NCI-H524 treated with DMSO at 0.1 percent for 48 hours (cell line): ENCODE measurements at regions not wholly inside any gene's neighbourhood (a gene's known extent, or its start where the extent isn't known, plus 50 kb on each side); places are given as distances from the start of the nearest gene placed in this dataset.

Source experiments
- DNase-seq: peaks from one replicate; lab custom pipeline; 2025; lab: John Stamatoyannopoulos, UW

DNA sequence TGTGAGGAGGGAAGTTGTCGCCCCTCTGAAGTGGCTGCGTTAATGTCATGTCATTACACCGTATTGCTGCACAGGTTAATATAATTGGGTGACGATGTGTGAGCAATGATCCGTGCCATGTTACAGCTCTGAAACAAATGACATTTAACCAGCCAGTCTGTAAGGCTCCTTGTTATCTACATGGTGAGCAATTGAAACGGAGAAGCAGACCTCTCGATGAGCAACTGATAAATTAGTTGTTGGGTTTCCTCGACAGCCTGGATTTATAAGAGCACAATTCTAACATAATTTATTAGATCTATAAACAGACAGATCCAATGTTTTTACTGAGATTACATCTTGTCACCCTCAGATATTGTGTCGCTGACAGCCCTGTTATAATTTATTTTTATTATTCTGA lies 49.9 kb upstream of the MAFB start:
- no peak for DNase-seq

DNA sequence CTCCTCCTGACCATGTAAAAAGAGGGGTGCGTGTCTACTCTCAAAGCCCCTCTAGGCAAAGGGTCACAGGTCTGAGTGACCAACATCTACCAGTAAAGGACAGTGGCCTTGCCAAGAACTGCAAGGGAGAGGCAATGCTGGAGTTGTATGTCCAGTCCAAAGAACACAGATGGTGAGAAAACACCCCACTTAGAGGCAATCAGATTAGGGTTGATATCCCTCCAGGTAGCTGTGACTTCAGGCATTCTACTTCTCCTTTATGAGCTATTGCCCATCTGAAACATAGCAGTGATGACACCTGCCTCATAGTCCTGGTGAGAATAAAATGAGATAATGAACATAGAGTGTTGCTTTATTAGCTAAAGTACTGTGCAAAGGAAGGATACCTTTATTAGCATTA lies 50.8 kb upstream of the MAFB start:
- DNase-seq: no peak

DNA sequence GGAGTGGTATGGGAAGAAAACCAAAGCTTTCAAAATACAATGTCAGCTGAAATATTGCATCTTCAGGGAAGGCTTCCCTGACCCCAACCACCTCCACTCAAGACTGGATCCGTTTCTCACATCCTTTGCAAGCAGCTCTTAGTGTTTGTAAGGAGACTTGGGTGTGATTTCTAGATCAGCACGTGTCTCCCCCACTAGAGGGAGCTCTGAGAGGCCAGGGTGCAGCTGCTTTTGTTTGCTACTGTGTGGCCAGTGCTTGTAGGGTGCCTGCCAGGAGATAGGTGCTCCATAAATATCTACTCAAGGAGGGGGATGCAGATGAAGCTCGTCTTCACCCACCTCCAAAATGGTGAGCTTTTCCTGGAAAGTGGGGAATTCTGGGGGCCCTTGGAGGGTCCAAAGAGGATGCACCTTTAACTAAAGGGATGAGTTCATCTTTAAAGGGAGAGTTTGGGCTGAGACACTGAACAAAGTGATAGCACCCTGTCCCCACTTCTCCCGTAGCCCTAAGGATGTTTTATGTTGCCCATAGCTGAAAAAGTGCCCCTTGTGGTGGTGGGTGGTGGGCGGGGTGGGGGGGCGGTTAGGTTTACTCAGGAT lies 52.6 kb upstream of the MAFB start:
- DNase-seq: no peak

DNA sequence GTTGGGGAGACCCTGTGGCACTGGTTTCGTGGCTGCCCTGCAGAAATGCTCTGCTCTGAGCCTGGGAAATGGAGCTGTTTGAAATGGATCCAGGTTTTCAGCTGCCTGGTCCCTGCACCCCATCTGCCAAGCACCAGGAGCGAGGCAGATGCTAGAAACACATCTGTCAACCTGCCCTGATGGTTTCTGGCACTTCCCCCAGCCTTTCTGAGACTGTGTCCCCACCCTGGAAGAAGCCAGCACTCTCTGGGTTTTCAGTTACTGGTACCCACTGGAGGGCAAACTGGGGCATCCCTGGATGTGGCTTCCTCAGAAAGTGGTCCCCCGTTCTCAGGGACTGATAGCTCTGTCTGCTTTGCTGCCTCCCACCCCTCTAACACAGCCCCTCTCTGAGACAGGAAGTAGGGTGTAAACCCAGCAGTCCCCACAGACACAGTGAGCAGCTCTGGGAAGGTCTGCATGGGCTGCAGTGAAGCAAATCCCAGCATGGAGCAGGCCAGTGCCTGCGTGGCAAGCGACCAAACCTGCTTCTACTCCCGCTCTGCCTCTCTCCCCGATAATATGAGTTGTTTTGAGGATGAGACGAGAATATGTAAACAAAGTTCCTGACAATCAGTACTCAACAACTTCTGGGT lies 54.2 kb upstream of the MAFB start:
- DNase-seq: no peak

DNA sequence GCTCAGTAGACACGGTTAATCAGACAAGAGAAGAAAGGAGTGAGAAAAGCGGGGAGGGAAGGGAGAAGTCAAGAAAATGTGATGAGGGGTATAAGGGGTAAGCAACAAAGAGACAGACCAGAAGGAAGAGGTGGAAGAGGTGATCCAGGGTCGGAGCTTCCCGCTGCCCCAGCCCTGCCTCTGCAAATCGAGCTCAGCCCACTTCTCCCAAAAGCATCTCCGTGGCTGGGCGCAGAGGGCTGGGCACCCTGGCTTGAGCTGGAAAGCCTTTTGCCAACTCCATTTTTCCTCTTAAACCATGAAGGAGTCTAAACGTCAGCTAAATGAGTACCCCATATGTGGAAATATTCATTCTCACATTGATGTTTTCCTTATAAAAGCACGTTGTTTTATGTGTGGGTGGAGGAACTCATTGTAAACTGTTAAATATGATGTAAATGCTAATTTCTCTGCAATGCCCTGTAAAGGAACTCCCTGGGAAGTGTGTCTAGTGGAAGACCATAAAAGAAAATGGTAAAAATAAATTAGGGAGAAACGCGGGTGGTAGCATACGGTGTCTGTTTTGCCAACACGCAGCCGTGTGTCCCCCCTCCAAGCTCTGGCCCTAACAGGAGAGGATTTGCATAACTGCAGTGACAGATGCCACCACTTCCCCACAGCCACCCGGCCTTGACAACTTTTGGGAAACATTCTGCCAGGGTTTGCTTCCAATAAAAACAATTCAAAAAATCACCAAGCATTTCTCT lies 55.2 kb upstream of the MAFB start:
- no peak for DNase-seq

DNA sequence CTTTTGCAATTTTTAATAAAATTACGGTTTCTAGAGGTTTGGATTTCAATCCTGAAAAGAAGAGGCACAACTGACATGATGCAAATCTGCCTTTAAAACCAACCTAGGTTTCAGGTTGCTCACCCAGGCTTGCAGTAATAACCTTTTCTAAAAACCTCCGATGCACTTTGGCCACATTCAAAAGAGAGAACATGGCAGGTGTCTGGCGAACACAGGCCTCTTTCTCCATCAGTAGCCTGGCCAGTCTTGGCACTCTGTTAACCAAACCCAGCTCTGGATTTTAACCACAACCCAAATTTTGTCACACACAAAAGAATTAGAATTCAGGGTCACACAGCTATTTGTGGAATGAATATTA lies 55.8 kb upstream of the MAFB start:
- DNase-seq: no peak

DNA sequence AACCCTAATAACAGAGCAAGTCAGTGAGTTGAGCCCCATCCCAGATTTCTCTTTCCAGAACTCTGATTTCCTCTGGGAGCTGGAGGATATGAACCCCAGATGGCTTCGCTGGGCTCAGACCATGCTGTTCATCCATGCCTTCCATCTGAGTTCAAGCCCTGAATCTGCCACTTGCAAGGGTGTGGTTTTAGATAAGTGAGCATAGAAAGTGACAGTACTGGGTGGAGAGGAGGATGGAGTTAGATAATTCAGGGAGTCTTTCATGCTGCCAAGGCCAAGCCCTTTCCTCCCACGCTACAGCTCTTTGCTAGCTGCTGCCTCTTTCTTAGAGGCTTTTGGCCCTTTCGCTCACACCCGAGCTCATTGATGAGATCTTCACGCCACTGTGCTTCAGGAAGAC lies 57.2 kb upstream of the MAFB start:
- DNase-seq: no peak

DNA sequence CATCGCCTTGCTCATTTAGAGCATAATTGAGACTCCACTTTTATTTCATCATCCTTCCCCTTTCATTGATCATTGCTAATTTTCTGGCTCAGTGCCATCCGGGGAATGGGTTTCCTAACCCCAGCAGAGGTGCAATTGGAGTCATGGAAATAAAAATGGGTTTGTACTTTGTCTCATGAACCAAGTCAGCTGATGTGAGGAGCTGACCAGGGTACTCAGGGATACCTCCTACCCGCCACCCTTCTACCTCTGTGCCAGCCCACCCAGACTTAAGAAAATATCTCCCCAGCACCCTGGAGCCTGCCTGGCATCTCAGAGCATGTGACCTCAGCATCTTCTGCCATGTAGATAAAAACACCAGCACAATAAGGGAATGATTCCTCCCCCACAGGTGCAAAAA lies 59.1 kb upstream of the MAFB start:
- no peak for DNase-seq

DNA sequence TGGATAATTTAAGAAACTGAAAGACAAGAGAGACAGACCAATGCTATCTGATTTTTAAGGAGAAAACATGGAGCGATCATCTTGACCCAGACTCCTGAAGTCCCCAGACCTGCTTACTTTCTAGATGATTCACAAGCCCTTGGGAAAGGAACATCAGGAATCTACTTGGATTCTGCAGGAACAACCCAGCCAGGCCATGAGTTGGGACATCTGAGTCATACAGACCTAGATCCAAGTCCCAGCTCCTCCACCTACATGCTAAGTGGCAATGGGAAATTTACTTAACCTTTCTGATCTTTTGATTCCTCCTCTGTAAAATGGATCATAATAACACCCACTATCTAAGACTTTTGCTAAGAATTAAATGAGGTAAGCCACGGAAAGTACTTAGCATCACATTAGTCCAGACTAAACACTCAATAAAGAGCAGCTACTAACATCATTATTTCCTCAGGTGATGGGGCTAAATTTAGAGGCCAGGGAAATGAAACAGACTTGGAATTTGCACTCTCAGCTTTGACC lies 61.0 kb upstream of the MAFB start:
- DNase-seq: no peak

DNA sequence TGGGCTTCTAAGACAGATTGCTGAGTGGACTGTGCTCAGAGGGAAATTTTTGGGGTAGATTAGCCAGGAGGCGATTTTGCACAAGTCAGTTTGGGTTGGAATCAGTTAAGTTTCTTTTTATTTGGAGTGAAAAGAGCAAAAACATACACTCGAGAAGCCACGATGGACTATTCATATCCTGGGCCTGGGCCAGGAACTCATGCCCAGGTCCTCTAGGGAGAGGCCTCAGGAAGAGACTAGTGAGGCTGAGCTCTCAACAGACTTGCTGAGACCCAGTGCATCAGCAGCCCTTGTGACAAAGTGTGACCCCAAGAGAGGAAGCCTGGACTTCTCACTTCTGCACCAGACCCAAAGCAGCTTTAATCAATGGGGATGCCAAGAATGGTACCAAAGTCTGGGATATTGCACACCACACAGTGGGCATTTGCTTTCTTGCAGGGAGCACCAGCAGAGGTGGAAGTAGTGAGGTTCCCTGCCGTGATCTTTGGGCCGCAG lies 61.6 kb upstream of the MAFB start:
- no peak for DNase-seq

DNA sequence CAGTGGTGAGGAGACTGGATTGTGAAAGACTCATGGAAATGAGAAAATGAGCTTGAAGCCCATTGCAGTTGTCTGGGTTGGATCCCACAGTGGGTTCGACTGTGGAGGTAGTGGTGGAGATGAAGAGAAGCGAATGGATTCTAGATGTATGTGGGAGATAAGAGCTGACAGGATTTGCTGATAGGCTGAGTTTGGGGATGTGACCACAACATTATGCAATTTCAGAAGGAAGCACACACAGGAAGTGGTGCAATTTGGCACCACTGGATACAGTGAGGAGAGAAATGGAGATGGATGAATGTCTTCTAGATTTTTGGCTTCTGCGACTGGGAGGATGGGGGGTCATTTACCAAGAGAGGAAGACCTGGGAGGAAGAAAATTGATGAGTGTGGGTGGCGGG lies 64.4 kb upstream of the MAFB start:
- DNase-seq: no peak

DNA sequence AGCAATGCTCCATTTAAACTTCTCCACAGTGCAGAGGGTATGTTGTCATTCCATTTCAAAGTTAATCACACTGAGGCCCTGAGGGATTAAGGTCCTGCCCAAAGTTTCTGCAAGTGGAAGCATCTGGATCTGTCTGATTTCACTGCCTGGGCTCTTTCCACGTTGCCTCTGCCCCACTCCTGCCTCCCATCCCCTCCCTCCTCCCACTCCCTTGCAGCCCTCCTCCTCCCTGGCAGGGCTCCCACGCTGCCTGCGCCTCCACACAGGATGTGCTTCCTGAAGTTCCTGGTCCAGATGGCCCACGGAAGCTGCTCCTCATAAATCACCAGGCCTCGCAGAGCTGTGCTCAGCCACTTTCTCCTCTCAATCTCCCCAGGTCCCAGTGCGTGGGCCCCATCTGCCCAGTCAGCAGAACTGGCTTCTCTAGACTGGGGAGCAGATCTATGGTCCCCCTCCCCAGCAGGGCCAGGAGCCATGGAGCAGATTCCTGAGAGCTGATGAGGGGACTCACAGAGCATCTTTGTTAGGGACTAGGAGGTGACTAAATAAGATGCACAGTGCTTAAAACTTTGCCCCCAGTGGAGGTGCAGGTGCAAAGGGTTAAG lies 65.4 kb upstream of the MAFB start:
- DNase-seq: no peak

DNA sequence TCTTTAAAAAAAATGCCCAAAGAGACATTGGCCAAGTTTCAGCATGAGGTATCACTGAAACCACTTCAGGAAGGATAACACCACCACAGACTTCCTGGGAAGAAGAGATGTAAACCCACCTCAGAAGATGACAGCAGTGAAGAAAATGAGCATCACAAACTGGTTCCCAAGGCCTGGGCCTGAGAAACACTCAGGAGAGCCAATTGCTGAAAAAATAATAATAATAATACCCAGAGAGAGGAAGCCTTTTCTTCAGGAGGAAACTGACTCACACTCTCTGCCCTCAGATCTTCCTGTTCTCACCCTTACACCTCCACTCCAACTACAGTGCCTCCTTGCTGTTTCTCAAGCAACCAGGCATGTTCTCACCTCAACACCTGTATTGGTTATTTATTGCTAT lies 68.1 kb upstream of the MAFB start:
- no peak for DNase-seq

DNA sequence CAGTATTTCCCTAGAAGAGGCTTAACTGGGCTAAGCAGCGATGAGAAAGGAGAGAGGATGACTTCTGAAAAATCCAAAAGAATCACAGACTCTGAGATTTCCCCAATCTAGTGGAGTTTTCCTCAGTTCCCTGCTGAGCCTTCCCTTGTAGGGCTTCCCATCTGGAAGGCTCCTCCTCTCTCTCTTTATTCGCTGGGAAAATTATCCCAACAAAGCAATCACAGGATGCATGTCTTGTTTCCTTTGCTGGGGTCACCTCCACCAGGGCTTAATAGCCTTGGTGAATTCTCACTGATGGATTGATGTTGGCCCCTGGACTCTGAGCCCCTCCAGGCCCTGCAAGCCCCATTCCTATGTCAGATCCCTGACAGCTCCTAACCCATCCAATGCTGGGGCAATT lies 69.8 kb upstream of the MAFB start:
- DNase-seq: no peak

DNA sequence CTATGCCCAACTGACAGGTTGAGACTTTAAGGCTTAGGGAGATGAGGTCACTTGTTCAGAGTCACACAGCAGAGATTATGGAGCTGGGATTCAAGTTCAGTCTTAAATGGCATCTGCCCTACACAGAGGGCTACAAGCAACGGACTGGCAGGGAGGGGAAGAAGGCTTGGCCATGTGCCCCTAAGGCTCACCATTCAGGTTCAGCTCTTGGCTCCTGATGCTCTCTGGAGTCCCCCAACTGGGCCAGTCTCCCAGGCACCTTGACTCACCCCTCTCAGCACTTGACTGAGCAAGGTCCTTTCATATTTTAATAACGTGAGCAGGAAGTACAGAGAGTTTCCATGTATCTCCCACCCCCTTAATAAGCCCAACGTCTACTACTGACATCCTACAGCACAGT lies 71.4 kb upstream of the MAFB start:
- DNase-seq: no peak

DNA sequence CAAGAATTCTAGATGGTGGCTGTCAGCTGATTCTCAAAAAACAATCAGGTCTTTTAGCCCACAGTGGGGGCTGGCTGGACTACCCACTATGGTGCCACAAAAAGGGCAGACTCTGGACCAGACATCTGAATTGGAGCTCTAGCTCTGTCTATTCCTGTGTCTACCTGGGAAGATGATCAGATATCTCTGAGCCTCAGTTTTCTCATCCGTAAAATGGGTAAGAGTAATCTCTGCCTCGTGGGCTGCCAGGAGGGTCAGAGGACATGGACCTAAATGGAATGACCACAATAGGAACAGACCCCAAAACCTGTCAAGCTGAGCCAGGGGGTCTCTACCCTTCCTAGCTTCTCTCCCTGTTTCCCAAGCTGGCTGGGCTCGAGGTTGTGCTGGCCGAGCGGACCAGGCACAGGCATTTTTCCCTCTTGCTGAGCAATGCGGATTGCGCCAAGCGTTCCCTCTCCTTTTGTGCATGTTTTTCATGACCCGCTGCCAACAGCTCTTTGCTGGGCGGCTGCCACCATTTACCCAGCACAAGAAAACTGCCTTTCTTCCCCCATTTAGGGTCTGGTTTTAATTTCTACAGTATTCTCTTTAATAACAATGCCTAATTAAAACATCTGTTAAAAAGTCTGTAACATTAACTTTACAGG lies 74.7 kb upstream of the MAFB start:
- DNase-seq: no peak

DNA sequence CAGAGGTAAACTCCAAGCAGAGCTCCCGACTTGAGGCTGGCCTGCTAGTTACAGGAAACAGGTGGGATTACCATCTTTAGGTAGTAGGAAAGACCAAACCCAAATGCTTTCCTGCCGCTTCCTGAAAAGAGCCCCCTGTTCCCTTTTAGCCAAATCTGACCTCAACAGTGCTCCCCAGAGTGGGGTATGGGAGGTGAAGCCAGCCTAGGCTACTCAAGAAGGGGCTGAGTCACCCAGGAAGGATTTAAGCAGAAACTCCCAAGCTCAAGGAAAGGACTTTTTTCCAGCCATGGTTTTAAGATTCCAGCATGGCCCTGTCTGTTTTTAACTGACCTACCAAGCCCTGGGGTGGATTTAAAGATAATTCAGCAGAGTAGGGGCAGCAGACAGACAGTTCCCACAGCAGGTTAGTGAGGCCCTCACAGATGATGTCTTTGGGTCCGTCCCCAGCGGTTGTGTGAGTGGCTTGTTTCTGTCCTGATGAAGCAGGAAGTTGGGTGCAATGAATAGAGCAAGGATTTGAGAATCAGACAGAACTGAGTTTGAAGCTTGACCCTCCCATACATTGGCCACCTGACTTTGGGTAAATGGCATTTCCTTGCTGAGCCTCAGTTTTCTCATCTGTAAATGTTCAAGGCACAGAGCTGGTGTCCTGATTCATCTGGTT lies 76.9 kb upstream of the MAFB start:
- no peak for DNase-seq

DNA sequence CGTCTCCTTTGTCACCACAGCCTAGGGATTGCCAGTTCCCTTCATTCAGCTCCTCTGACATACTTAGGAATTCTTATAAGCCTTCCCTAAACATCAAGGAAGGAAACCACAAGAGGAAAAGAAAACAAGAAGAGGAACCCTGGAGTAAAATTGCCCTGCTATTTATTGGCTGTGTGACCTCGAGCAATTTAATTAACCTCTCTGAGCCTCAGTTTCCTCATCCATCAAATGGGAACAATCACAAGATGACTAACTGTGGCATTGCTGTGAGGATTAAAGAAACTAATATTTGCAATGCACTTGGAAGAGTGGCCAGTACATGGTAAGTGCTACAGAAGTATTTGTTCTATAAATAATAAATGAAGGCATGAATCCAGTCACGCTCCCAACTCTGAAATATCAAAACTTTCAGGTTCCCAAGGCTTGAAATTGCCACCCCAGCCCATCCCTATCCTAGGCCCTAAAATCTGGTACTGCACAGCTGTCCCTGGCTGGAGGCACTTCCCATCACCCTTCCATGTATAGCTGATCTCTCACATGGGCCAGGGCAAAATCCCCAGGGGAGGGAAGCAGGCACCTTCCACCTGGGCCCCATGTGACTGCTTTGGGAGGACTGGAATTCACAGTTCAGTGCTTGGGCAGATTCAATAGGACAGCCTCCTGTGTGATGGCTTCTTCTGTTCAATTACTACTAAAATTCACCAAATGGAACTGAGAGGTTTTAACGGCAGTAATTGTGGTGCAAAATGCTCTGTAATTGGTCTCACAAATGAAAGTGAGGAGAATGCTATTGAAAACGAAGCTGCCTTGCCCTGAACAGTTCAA lies 78.0 kb upstream of the MAFB start:
- DNase-seq: no peak

DNA sequence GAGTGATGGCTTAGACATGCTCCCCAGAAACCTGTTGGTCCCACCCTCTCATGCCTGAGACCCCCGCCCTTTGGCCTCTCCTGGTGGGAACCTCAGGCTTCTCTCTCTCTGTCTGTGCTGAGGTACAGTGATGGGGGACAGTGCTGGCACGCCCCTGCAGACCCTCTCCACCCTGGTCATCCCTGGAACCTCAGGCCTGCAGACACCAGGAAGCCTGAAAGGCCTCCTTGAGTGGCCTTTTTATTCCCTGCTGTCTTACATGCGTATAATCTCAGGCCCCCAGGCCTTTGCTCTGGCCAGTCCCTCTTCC lies 78.5 kb upstream of the MAFB start:
- DNase-seq: no peak

DNA sequence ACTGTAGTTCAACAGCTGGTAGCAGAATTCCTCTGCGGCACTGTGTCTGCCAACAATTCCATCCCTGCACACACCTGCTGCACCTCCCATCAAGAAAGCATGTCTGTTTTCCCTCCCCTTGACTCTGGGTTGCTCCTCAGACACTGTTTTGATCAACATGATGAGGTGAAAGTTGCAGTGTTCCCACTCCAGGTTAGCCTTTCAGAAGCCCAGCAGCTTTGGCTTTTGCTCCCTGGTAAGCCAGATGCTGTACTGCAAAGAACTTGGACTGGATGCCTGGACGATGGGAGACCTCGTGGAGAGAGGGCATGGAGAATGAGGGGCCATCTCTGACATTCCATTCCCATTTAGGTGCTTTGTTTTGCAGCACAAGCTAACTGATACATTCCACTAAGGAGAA lies 79.1 kb upstream of the MAFB start:
- DNase-seq: no peak

DNA sequence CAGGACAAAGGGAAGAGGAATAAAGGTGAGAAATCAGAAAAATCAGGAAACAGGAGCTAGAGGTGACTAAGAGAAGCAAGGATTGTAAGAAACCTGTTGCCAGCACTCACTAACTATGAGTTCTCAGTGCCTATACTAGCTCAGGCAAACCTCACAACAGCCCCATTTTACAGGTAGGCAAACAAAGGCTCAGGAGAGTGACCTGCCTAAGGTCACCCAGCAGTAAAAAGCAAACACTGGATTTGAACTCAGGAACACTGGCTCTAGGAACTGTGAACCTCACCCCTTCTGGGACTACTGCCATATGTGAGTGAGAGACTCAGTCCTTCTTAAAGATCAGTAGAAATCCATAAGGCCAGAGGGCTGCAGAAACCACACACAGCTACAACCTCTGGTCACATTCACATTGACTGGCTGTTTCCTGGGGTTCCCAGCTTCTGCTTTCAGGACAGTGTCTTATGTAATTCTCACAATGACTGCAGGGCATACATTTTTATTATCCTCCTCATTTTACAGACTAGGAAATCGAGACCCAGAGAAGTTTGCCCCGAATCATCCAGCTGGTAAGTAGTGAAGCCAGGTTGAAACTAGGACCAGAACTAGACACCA lies 80.7 kb upstream of the MAFB start:
- no peak for DNase-seq
